A673 (cell line): ENCODE measurements at regions not wholly inside any gene's neighbourhood (a gene's known extent, or its start where the extent isn't known, plus 50 kb on each side); places are given as distances from the start of the nearest gene placed in this dataset.

Experiments
- BruUV-seq: library from RNA; stranded (reverse); fragments of 400-500 nt; replicated peaks from 2 replicates; lab custom pipeline; 2021; lab: Mats Ljungman, UMichigan
- CTCF ChIA-PET: fragments of 300-600 bp; sonication (Branson Sonifier 250); formaldehyde crosslinking; loops from one replicate; lab custom pipeline; 2022; ENCODE audit warnings: antibody characterized with exemption; lab: Charles Lee
- POLR2A ChIA-PET: fragments of 300-600 bp; sonication (Branson Sonifier 250); formaldehyde crosslinking; loops from one replicate; lab custom pipeline; 2022; ENCODE audit warnings: antibody characterized with exemption; ENCODE audit not compliant: low non-redundant PET; lab: Charles Lee
- DNase-seq: peaks from one replicate; pipeline ENCODE4 v3.0.0-alpha.2; 2015; ENCODE audit warnings: low spot score
- H3K27ac ChIP-seq: fragments of 200-600 bp; sonication (generic); 2 replicates; pipeline ENCODE4 v1.5.1; 2016; ENCODE audit warnings: mixed run types, low read depth, mild to moderate bottlenecking, mixed read lengths, antibody characterized with exemption, low read length; ENCODE audit not compliant: poor library complexity, severe bottlenecking
- H3K27me3 ChIP-seq: fragments of 200-600 bp; sonication (generic); replicated peaks from 2 replicates; pipeline ENCODE4 v1.6.1; 2017; ENCODE audit warnings: mixed run types, low read depth, mild to moderate bottlenecking, mixed read lengths, antibody characterized with exemption, low read length; ENCODE audit not compliant: insufficient read depth, poor library complexity
- H3K36me3 ChIP-seq: fragments of 200-600 bp; sonication (generic); 2 replicates; pipeline ENCODE4 v1.6.1; 2016; ENCODE audit warnings: mixed run types, mild to moderate bottlenecking, mixed read lengths, antibody characterized with exemption, low read length; ENCODE audit not compliant: insufficient read depth, poor library complexity, severe bottlenecking
- H3K4me1 ChIP-seq: fragments of 200-600 bp; sonication (generic); 2 replicates; pipeline ENCODE4 v1.6.1; 2017; ENCODE audit warnings: mixed run types, mild to moderate bottlenecking, mixed read lengths, antibody characterized with exemption, low read length; ENCODE audit not compliant: insufficient read depth, poor library complexity, severe bottlenecking
- H3K4me3 ChIP-seq: fragments of 200-600 bp; sonication (generic); 2 replicates; pipeline ENCODE4 v1.5.1; 2016; ENCODE audit warnings: low read depth, mixed run types, mild to moderate bottlenecking, mixed read lengths, low read length; ENCODE audit not compliant: poor library complexity, severe bottlenecking
- H3K9me3 ChIP-seq: fragments of 200-600 bp; sonication (generic); 2 replicates; pipeline ENCODE4 v1.6.1; 2016; ENCODE audit warnings: mixed run types, low read depth, mild to moderate bottlenecking, mixed read lengths, antibody characterized with exemption, low read length; ENCODE audit not compliant: poor library complexity, severe bottlenecking
- EZH2 ChIP-seq: fragments of 200-600 bp; sonication (generic); IDR thresholded peaks from 2 replicates; pipeline ENCODE4 v1.6.1; 2017; ENCODE audit warnings: borderline replicate concordance, low read depth, mild to moderate bottlenecking, mixed read lengths, antibody characterized with exemption, low read length; ENCODE audit not compliant: poor library complexity, severe bottlenecking
- intact Hi-C: fragments of 100-400 bp; cut with micrococcal nuclease; formaldehyde crosslinking; loops from one replicate; pipeline ENCODE4 v1.10.0; 2022; ENCODE audit not compliant: unreplicated experiment
- TF ChIP-seq, protein P1 (sequence below): fragments of 300-800, 200-600 bp; sonication (generic); conservative IDR thresholded peaks from 2 replicates; pipeline ENCODE4 v1.5.1; 2017; ENCODE audit warnings: low read depth, mild to moderate bottlenecking, antibody characterized with exemption, low read length, moderate library complexity, mixed read lengths

- no peaks in the 10 kb centered on the region for H3K9me3 ChIP-seq
- ChIA-PET CTCF (no interaction called here), POLR2A (no interaction called here)
- no peaks in the 10 kb centered on the region for H3K27me3 ChIP-seq
- no peak for DNase-seq
- BruUV-seq = no TSS peak
- intact Hi-C loops = no loop called here
- TF ChIP-seq, protein P1, sequence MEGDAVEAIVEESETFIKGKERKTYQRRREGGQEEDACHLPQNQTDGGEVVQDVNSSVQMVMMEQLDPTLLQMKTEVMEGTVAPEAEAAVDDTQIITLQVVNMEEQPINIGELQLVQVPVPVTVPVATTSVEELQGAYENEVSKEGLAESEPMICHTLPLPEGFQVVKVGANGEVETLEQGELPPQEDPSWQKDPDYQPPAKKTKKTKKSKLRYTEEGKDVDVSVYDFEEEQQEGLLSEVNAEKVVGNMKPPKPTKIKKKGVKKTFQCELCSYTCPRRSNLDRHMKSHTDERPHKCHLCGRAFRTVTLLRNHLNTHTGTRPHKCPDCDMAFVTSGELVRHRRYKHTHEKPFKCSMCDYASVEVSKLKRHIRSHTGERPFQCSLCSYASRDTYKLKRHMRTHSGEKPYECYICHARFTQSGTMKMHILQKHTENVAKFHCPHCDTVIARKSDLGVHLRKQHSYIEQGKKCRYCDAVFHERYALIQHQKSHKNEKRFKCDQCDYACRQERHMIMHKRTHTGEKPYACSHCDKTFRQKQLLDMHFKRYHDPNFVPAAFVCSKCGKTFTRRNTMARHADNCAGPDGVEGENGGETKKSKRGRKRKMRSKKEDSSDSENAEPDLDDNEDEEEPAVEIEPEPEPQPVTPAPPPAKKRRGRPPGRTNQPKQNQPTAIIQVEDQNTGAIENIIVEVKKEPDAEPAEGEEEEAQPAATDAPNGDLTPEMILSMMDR = no peak
- no peak for TF ChIP-seq EZH2
- no peak overlapping the region for H3K4me3 ChIP-seq
- H3K27ac ChIP-seq = no peak overlapping the region
- H3K36me3 ChIP-seq = no peaks in the 10 kb centered on the region
- no peaks in the 10 kb centered on the region for H3K4me1 ChIP-seq
Observed at GRCh38 chr11:104666624-104667023, 231.6 kb downstream of the CASP12 start.

DNA sequence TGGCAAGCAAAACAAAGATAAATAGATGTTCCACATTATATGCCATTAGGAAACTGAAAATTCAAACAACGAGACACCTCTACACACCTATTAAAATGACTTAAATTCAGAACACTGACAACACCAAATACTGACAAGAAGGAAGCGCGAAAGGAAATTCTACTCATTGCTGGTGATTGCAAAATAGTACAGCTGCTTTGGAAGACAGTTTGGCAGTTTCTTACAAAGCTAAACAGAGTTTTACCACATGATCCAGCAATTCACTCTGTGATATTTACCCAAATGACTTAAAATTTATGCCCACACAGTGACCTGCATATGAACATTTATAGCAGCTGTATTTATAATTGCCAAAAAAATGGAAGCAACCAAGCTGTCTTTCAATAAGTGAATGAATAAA lies 232.6 kb downstream of the CASP12 start:
- Histone ChIP-seq H3K36me3 (no peaks in the 10 kb centered on the region), H3K4me3 (no peak overlapping the region), H3K9me3 (no peaks in the 10 kb centered on the region), H3K27ac (no peak overlapping the region), H3K4me1 (no peaks in the 10 kb centered on the region), H3K27me3 (no peaks in the 10 kb centered on the region)
- DNase-seq = no peak
- BruUV-seq = no TSS peak
- ChIA-PET POLR2A (no interaction called here), CTCF (no interaction called here)
- intact Hi-C loops = no loop called here
- TF ChIP-seq EZH2 = no peak
- TF ChIP-seq, protein P1 = no peak

DNA sequence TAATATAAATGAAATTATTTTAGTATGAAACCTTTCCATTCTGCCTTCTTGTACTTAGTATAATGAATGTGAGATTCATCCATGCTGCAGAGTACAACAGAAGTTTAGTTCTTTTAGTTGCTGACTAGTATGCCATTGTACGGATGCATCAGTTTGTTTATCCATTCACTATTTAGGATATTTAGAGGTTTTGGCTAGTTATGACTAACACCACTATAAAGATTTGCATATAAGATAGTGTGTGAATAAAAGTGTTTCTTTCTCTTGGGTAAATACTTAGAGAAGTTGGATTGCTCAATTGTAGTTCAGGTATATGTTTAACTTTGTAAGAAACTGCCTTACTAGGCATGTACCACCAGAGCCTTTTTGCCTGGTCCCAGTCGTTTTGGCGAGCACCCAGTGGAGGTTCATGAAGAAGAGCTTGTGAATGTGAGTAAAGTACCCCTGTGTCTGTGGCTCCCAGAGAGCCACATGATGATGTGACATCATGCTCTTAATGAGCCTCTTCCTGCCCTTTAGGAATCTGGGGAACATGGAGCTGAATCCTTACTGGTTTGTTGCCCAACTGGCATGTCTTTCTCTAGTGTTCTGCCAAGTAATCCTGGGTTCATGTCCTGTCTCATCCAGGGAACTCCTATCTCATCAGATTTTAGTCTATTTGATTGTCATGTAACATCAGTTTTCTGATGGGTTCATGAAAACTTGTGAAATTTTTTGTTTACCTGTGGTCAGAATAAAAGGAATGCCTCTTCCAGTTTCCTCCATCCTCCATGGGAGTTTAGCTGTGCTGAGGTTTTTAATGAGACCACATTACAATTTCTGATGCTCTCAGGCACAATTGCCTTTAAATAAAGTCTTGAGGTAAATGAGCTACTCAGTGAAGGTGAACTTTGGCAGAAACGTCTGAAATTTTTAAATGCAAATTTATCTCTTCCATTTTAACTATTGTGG lies 234.8 kb downstream of the CASP12 start:
- Histone ChIP-seq H3K27me3 (no peaks in the 10 kb centered on the region), H3K27ac (no peak overlapping the region), H3K4me3 (no peak overlapping the region), H3K9me3 (no peaks in the 10 kb centered on the region), H3K4me1 (no peaks in the 10 kb centered on the region), H3K36me3 (no peaks in the 10 kb centered on the region)
- TF ChIP-seq, protein P1 = no peak
- no peak for TF ChIP-seq EZH2
- DNase-seq = peak; percentile 15
- no TSS peak for BruUV-seq
- POLR2A ChIA-PET = no interaction called here
- CTCF ChIA-PET = no interaction called here
- intact Hi-C loops = no loop called here
